GM12892 (cell line): ENCODE measurements at regions not wholly inside any gene's neighbourhood (a gene's known extent, or its start where the extent isn't known, plus 50 kb on each side); places are given as distances from the start of the nearest gene placed in this dataset.

Source experiments
- POLR2A ChIP-seq: IDR thresholded peaks from 2 replicates; pipeline ENCODE4 v1.6.1; 2011; ENCODE audit warnings: low read depth, low read length, control low read depth
- POLR2AphosphoS5 ChIP-seq: IDR thresholded peaks from 2 replicates; pipeline ENCODE4 v1.6.1; 2011; ENCODE audit warnings: low read depth, low read length, control low read depth
- TAF1 ChIP-seq: IDR thresholded peaks from 2 replicates; pipeline ENCODE4 v1.6.1; 2011; ENCODE audit warnings: low read depth, mild to moderate bottlenecking, control low read depth, low read length, borderline replicate concordance

- TF ChIP-seq POLR2A (no peak), POLR2AphosphoS5 (no peak), TAF1 (no peak)
These were observed 152.2 kb upstream of the MPHOSPH6 start for GRCh38 chr16:82322177-82322576.
